AG09309 (cell line): ENCODE measurements at regions not wholly inside any gene's neighbourhood (a gene's known extent, or its start where the extent isn't known, plus 50 kb on each side); places are given as distances from the start of the nearest gene placed in this dataset.

Experiments
- DNase-seq: peaks from one replicate; pipeline ENCODE4 v3.0.0-alpha.2; 2010; ENCODE audit warnings: low read depth
- H3K4me3 ChIP-seq: 2 replicates; pipeline ENCODE4 v1.5.1; 2011; ENCODE audit warnings: mild to moderate bottlenecking, low read depth, low read length, moderate library complexity; ENCODE audit not compliant: control insufficient read depth
- TF ChIP-seq, protein P1 (sequence below): IDR thresholded peaks from 2 replicates; pipeline ENCODE4 v1.5.1; 2011; ENCODE audit warnings: mild to moderate bottlenecking, low read depth, low read length, inconsistent platforms; ENCODE audit not compliant: insufficient read depth, control insufficient read depth; ENCODE audit errors: missing control alignments

- TF ChIP-seq, protein P1, sequence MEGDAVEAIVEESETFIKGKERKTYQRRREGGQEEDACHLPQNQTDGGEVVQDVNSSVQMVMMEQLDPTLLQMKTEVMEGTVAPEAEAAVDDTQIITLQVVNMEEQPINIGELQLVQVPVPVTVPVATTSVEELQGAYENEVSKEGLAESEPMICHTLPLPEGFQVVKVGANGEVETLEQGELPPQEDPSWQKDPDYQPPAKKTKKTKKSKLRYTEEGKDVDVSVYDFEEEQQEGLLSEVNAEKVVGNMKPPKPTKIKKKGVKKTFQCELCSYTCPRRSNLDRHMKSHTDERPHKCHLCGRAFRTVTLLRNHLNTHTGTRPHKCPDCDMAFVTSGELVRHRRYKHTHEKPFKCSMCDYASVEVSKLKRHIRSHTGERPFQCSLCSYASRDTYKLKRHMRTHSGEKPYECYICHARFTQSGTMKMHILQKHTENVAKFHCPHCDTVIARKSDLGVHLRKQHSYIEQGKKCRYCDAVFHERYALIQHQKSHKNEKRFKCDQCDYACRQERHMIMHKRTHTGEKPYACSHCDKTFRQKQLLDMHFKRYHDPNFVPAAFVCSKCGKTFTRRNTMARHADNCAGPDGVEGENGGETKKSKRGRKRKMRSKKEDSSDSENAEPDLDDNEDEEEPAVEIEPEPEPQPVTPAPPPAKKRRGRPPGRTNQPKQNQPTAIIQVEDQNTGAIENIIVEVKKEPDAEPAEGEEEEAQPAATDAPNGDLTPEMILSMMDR = no peak
- DNase-seq = no peak
- H3K4me3 ChIP-seq = no peak overlapping the region
Observed at GRCh38 chr5:124808842-124809268, 62.4 kb upstream of the ZNF608 start.

- TF ChIP-seq, protein P1 = no peak
- H3K4me3 ChIP-seq = no peak overlapping the region
- no peak for DNase-seq
Observed at GRCh38 chr5:124810396-124811006, 64.1 kb upstream of the ZNF608 start.

GRCh38 chr5:124812771-124813358 is 66.4 kb upstream of the ZNF608 start:
- DNase-seq = no peak
- TF ChIP-seq, protein P1 = no peak
- no peak overlapping the region for H3K4me3 ChIP-seq

- TF ChIP-seq, protein P1 = no peak
- no peak for DNase-seq
- no peak overlapping the region for H3K4me3 ChIP-seq
Observed at GRCh38 chr5:124816381-124816780, 69.9 kb upstream of the ZNF608 start.

DNA sequence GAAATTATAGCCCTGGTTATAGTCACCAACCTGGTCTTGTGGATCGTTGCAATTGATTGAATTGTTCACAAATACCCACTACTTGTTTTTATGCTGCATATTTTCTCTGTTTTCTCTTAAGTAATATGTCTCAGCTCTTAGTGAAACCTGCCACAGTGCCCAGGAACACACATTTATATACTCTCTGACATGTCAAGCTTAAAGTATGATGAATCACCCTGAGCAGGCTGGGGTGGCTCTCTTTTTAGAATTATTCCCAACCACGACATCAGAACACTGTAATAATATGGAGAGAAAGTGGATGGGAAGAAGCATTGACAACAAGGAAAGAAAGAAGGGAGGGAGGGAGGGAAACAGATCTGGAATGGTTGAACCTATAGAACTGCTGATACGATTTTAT is 72.8 kb upstream of the ZNF608 start:
- no peak overlapping the region for H3K4me3 ChIP-seq
- TF ChIP-seq, protein P1 = no peak
- no peak for DNase-seq

- no peak overlapping the region for H3K4me3 ChIP-seq
- TF ChIP-seq, protein P1 = no peak
- no peak for DNase-seq
Observed at GRCh38 chr5:124822647-124823046, 76.2 kb upstream of the ZNF608 start.
